NCI-H82 treated with DMSO at 0.1 percent for 48 hours (cell line): ENCODE measurements at regions not wholly inside any gene's neighbourhood (a gene's known extent, or its start where the extent isn't known, plus 50 kb on each side); places are given as distances from the start of the nearest gene placed in this dataset.
"Not testable (repeated sequence)": the region's sequence is repeated elsewhere in the genome, so short reads cannot be mapped to it uniquely, and the experiment has no call there.

ENCODE experiments used
- DNase-seq: peaks from one replicate; lab custom pipeline; 2025; ENCODE audit not compliant: unreplicated experiment; lab: John Stamatoyannopoulos, UW

DNA sequence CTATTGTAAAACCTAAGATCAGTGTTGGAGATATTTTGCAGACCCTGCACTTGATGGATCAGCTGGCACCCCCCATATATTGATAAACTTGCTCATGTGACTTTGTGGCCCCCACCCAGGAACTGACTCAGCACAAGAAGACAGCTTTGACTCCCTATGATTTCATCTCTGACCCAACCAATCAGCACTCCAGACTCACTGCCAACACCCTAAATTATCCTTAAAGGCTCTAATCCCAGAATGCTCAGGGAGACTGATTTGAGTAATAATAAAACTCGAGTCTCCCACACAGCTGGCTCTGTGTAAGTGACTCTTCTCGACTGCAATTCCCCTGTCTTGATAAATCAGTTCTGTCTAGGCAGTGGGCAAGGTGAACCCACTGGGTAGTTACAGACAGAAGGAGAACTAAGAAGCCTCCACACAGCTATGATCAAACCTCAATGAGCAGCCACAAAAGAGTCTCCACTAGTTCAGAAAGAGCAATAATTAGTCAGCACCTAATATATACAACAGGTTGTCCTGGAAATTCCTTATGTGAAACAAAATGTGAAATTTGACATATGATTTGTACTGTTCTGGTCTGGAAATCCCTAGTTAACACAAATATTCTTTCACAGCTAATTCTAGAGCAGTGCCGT is 52.2 kb downstream of the ACTL7B start:
- no peak for DNase-seq

DNA sequence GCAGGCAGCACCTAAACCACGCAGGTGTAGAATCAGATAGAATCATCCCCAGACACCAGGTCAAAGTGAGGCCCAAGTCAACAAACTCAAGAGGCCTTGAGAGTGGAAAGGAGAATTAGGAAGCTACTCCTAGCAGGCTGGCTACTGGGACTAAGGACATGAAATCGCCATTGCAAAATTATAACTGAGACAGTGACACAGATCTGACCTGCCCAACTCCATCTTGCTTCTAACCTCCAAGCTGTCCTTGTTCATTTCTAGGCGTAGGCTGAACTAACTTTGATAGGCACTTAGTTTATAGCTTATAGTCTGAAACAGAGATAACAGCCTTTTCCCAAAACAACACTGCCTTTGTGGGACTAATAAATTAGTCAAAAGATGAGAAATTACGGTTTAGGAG is 52.8 kb downstream of the ACTL7B start:
- no peak for DNase-seq

DNA sequence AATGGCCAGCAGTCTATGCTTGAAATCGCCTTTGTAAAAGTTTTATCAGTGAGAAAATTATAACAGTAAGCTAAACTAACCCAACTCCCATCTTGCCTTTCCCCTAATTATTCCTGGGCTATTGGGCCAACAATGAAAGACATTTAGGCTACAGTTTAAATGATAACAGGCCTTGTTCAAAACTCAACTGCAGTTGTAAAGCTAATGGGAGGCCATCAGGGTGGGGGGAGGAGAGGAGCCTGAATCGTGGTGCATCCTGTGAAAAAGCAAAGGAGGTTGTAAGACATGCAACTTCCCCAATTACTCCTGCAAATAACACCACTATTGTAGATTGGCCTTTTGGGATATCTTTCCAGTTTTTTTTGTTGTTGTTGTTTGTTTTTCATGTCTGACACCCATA is 53.8 kb downstream of the ACTL7B start:
- DNase-seq = no peak

DNA sequence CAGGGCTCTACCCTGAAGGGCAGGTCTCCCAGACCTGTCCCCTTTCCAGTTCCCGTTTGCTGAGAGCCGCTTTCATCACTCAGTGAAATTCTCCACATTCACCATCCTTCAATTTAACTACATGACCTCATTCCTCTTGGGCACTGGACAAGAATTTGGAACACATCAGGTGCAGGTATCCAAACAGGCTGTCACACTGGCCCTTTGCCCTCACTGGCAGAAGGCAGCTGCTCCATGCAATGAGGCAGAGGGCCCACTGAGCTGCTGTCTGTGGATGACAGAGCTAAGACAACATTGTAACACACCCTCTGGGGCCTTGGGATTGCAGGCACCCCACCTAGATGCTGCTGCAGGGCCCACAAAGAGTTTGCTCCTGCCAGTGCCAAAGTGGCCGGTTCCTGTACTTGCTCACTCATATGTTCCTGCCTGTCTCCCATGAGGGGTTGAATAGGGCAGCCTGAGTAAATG is 55.1 kb downstream of the ACTL7B start:
- no peak for DNase-seq

DNA sequence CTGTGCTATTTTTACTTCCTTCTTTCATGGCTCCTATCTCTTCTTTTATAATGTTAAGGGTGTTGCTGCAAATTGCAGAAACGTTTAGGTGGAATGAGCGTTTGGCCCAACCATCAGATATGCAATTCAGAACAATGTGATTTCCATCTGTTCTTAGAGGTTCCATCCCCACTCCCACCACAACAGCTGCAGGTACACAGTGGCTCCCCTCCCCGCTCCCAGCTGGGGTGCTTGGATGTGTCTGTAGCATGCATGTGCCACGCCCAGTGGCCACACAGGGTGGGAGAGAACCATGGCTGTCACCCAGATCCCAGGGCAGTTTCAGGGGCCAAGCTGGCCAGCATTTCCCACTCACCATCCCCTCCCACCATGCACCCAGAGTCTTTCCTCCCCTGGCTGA is 62.2 kb downstream of the ACTL7B start:
- DNase-seq = no peak

DNA sequence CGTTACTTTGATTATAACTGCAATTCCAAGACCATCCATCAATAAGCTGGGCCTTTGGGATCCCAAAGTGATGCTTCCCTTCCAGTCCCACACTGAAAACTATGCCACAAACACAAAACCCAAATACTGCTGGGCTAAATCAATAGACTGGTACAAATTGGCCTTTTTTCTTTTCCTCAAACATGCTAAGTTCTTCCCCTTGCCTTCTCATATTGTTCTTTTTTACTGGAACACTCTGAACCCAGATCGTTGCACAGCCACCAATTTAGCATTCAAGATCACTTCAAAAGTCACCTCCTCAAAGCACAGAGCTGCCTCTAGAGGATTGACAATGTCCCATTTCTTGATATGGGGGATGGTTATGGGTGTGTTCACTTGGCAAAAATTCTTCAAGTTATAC is 66.0 kb downstream of the ACTL7B start:
- DNase-seq = no peak

DNA sequence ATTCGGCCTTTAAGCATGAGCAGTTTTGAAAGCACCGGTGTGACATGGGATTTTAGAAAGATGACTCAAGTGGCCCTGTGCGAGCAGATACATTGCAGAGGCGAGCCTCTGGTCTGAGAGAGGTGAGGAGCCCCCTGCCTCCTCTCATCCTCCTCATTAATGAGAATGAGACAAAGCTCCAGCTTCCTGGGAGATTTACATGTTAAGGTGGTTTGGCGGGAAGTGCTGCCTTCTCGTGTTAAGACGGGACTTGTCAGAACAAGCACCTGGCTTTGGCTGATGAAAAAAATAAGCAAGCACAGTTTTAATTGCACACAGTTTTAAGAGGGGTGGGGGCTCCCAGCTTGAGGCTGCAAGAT is 68.1 kb downstream of the ACTL7B start:
- DNase-seq = no peak

DNA sequence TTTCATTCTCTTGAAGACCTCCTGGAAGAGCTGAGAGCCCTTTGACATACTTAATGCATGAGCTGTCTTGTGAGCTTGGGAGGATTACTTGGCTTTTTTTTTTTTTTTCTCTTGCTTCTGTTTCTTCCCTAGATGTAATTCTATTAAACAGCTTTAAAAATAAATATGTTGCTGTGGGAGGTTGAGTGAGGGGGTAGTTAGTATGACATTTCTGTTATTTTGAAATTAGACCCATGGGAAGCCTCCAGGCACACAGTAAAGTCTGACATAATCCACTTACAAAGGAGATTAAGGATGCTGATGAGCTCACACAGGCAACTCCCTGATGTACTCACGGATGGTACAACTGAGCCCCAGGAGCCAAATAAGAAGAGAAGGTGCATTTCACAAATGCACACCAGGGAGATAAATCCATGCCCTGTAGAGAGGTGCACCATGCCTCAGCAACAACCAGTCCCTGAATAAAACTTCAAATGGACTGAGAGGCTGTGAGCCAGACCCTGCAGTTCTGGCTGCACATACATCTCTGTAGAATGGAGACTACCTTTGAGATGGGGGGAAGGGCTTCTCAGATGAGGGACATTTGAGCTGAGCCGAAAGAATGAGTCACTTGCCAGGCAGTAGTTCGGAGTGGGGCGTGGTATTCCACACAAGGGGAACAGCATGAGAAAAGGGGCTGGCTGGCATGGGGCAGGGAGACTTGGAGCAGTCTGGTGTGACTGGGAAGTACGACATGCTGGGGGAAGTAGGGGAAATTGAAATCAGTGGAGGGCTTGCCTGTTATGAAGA is 68.7 kb downstream of the ACTL7B start:
- DNase-seq = peak; percentile 96

DNA sequence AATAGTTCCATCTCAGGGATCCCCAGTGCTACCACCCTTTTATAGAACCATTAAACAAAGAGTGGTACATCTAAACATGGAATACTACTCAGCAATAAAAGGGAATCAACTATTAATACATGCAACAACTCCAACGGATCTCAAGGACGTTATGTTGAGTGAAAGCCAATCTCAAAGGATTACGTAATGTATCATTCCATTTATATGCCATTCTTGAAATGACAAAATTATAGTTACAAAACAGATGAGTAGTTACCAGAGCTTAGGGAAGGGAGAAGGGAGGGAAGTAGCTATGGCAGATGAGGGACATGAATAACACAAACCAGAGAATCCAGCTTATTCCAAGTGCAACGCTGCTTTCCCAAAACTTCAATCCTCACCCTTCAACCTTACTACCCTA is 69.5 kb downstream of the ACTL7B start:
- DNase-seq = no peak

DNA sequence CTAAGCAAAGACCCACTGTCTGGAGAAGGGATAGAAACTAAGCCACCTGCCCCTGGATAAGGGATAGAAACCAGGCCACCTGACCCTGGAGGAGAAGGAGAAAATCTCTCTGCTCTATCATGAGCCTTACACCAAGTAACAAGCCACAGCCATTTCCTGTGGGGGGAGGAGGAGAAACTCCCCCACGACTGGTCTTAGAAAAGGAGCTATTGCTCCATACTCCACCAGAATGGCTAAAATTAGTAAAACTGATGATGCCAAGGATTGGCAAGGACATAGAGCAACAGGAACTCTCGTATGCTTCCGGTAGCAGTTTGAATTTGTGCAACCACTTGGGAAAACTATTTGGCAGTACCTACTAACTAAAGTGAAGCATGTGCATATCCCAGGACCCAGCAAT is 70.8 kb downstream of the ACTL7B start:
- no peak for DNase-seq

DNA sequence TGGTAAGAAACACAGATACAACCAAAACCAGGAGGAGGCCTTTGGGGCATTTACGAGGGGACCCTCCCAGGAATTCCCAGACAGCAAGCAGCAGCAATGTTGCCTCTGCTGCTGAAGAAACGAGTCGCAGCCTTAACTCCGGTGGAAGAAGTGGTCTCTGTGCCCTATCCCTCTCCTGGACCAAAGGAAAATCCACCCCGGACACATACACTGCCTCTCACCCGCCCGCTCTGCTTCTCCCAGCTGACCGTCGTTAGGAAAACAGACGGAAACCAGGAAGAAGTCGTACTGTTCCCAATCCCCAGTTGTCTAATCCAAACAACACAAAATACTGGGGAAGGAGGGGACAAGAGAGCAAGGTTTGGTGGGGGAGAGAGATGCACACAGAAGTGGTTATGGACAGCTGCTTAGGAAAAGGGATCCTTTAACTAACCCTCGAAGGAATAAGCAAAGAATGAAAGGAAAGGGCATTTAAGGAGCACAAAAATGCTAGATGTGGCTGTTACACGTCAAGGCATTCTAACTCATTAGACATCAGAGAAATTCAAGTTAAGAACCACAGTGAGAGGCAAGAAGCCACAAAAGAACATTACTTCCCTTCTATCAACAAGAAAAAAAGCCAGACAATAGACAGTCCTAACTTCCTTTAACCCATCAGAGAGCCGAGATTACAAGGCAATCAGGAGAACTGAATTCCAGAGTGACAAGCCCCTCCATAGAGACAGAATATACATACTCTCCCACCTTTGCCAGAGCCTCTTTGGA is 71.9 kb downstream of the ACTL7B start:
- DNase-seq = no peak

DNA sequence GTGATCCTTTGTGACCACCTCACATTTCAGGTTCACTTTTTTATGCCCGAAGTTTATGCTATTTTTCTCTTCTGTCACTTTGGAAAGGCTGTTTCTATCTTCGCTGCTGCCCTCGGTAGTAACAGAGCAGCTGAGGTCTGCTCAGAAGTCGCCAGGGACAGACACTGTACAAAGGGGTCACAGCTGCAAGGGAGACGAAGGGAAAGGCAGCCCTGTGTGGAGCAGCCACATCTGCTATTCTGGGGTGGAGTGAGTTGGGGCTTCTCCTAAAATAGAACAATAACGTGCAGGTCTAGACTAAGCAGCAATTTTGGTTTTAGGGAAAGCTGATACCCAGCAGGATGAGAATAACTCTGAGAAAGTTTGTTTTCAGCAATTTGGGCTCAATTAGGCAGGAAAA is 72.5 kb downstream of the ACTL7B start:
- DNase-seq = no peak

DNA sequence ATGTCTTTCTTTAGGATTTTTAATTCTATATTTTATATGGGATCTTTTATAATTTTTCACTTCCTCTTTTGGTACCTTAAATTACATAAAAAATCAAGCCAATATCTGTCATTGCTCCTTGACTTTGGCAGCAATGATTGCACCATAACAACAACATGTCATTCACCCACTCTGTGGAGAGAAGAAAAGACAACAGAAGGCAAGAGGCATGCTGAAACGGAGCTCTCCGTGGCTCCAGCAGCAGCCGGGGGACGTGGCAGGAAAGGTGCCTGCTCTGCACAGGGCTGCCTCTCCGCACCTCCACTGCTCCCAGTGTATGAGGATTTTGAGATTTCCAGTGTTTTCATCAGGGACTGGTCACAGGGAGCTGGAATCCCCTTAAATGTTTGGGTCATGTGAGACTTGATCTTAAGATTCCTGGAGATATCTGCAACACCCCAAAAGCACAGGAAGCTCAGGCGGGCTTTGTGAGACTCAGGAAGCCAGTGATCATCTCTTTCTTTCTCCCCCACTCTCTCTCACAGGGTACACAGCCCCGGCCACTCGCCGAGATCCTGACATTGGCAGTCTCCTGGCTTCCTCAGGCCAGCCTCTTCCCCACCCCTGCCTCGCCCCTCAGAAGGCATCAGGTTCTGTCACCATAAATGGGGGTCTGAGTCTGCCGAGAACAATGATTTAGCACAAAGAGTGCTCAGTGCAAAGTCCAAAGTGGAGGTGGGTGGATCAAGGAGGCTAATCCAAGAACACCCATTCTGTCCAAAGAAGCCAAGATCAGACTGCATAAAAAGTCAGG is 74.6 kb downstream of the ACTL7B start:
- DNase-seq = no peak

DNA sequence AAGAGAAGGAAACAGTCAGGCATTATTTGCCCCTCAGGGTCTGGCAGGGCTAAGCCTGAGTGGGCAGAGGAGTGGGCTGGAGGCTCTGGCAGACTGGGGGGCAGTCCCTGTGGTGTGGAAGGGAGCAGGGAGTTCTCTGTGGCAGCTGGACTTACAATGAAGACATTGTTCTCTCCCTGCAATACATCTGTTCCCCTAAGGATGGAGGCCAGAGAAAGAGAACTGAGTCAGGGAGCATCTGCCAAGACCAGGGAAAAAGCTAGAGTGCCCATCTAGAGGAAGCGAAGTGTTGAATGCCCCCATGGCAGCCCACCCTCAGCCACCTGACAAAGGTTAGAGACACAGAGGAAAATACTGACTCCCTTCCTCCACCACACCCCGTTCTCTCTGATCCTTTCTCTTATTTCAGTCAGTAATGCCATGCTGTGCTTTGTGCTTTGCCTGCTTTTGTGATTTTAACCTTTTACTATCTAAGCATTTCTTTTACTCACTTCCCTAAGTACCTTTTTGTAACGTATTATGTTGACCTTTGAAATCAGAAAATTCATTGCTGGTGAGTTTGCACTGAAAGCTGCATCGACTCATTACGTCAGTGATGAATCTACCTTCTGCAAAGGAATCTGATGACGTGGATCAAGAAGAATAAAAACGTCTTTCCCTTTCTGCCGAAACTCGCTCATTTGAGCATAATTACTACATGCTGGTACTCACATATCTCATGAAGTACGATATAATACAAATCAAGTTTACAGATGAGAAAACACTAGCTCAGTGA is 76.0 kb downstream of the ACTL7B start:
- DNase-seq = no peak

DNA sequence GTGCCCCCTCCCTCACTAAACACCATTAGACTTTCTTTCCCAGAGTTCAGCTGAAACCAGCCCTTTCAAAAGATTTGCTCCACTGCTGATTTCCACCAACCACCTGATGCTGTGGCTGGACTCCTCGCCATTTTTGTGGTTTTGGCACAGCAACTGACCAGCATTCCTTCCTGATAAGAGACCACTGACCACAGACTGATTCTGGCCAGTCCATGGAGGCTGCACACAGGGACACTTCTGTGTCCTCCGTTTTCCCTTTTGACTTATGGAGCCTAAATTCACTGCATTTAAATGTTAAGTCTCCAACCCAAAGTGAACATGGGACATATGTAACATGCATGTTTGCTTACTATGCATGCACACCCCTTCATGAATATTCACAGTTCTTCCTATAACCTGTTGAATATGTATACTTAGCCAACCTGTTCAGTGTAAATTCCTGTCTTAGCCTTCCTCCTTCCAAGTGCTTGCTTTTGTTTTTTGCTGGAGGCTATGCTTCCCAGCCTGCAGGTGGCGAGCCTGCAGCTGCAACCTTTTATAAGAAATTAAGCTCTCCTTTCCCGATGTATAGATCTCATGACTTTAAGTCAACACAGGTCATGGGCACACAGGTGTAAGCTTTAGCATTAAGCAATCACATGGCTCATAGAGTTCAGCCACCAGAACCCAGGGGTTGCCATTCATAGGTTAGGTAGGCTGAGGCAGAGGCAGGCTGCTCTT is 78.7 kb downstream of the ACTL7B start:
- peak; percentile 9 for DNase-seq

DNA sequence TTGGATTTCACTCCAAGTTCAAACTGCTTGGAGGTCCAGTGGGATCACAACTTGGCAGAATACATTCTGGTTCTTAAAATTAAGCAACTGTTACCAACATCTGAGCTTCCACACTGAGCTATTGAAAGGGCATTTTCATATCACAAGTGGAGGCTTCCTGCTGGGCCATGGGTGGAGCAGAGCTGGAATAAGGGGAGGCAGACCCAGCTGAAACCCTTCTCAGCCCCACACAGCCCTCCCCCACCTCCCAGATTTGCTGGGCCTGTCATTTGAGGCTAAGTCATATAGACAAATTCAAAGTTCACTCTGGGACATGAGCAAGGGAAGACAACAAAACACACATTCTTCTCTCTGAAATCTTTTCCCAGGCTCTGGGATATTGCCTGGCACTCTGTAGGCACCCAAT is 79.9 kb downstream of the ACTL7B start:
- DNase-seq = no peak

DNA sequence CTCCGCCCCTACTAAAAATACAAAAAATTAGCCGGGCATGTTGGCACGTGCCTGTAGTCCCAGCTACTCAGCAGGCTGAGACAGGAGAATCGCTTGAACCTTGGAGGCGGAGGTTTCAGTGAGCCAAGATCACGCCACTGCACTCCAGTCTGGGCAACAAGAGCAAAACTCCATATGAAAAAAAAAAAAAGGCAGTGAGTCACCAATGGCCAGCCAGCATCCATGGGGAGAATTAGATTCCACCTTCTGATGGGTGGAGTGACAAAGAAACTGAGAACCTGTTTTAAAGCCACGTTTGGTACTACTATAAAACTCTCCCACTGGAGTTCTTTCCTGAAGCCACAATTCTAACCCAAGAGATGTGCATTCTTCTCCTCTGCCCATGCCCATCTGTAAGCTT is 81.7 kb downstream of the ACTL7B start:
- not testable (repeated sequence) for DNase-seq

DNA sequence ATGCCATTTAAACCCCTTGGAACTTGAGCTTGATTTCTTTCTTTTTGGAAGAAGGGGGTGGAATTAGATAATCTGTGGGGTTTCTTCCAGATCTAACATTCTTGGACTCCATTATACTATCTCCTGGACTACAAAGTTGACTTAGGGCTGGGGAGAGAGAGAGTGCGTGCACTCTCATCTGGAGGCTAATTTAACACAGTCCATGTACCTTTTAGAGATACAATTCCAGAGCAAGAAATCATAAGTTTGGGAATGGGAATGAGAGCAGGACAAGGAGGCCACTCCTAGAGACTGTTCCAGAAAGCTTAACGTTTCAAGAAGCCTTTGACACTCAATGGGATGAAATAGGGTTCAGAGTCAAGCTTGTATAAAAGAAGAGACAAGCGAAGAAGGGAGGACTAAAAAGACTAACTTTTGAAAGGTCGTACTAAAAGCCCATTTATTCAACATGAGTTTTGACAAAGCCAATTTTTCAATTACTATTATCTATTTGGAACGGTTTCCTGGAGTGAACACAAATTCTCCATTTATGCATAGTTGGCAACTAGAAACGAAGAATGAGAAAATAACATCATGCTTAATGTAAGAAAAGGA is 83.4 kb downstream of the ACTL7B start:
- no peak for DNase-seq

DNA sequence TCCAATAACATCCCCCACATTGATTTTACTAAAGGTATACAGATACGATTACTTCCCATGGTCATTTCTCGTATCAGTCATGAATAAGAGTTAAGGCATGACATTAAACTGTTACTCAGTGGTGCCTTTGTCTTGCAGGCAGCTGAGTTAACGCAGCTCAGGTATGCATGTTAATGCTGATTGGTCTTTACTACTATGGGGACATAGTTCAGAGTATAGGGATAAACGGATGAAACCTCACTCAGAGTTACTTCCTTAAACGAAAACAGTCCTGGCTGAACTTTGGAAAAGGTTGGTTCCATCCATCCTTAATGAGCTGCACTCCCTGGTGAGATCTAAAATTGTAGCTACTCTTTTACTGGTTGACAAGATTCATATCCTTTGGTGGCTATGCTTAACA is 87.0 kb downstream of the ACTL7B start:
- DNase-seq = no peak
